Stimulated activated naive CD8-positive, alpha-beta T cell treated with anti-CD3 and anti-CD28 coated beads, Interleukin-15, Interleukin-2, amounts not matched to agents 100 U/mL and 50 U/mL, for 24 hours (primary cell): ENCODE measurements at regions not wholly inside any gene's neighbourhood (a gene's known extent, or its start where the extent isn't known, plus 50 kb on each side); places are given as distances from the start of the nearest gene placed in this dataset.

Source experiments
- ATAC-seq: fragments of 150-1000 bp; cut with Tn5 transposase; one replicate; pipeline ENCODE4 v1.10.0; 2021
- DNase-seq: peaks from one replicate; pipeline ENCODE4 v3.0.0; 2021

DNA sequence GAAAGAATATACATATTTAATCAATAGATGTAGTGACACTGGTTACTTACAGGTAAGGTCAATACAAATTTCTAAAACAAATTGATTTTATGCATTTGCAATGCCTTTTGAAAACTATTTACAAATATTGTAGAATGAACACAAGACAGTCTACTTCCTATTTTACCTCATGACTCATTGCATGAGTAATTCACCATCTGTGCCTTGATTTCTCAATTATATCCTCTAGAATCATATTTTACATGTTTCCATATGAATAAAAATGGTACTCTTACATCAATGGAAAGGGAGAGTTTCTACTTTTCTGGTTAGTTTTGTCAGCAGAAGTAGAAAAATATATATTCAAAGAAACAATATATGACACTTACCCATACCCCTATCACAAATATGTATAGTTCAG, 203.8 kb upstream of the CDH7 start:
- ATAC-seq, result no peak
- no peak for DNase-seq

DNA sequence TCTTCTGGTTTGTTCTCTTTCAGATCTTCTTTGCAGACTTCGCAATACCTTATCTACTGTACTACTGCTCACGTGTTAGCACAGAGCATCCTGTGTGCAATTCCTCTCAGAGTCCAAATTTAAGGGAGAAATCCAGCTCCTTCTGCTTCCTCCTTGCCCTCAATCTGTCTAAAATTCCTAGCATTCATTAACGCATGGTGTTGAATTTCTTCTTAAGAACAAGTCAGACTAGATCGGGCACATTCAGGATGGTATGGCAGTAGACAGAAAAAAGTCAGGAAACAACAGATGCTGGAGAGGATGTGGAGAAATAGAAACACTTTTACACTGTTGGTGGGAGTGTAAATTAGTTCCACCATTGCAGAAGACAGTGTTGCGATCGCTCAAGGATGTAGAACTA, 206.1 kb upstream of the CDH7 start:
- ATAC-seq (no peak), DNase-seq (no peak)

GRCh38 chr18:65527879-65528633, 222.8 kb upstream of the CDH7 start:
- ATAC-seq, result no peak
- DNase-seq, result no peak

DNA sequence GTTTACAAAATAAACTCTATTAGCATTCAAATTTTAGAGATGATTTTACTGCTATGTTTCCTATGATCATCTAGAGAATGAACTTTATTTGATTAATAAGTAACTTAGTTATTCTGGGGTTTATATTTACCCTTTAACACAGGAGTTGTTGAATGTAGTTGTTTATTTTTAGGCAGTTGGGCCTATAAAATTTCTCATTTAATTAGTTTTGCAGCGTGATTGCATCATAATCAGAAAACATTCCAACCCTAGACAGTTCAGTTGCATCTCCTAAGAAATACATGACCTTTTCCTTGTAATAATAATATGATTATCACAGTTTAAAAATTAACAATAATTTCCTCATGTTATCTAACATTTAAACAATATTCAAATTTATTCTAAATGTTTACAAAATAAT, 224.7 kb upstream of the CDH7 start:
- DNase-seq (no peak), ATAC-seq (no peak)

GRCh38 chr18:65523461-65523860, 227.4 kb upstream of the CDH7 start:
- no peak for DNase-seq
- no peak for ATAC-seq

GRCh38 chr18:65522907-65523306, 227.9 kb upstream of the CDH7 start:
- ATAC-seq, result no peak
- DNase-seq, result no peak

- DNase-seq, result no peak
- ATAC-seq, result no peak
These were observed 234.6 kb upstream of the CDH7 start for GRCh38 chr18:65516209-65516608.

- ATAC-seq (no peak), DNase-seq (no peak)
These were observed 252.2 kb upstream of the CDH7 start for GRCh38 chr18:65498605-65499004.

- DNase-seq, result no peak
These were observed 263.2 kb upstream of the CDH7 start for GRCh38 chr18:65487569-65487968.

GRCh38 chr18:65477455-65477854, 273.4 kb upstream of the CDH7 start:
- ATAC-seq (no peak), DNase-seq (no peak)

More at GRCh38 chr18:65487569-65487968, 263.2 kb upstream of the CDH7 start:
- ATAC-seq, result no peak

- no peak for DNase-seq
- no peak for ATAC-seq
These were observed 281.9 kb upstream of the CDH7 start for GRCh38 chr18:65468881-65469280.

- no peak for ATAC-seq
- no peak for DNase-seq
These were observed 286.5 kb upstream of the CDH7 start for GRCh38 chr18:65464361-65464760.

DNA sequence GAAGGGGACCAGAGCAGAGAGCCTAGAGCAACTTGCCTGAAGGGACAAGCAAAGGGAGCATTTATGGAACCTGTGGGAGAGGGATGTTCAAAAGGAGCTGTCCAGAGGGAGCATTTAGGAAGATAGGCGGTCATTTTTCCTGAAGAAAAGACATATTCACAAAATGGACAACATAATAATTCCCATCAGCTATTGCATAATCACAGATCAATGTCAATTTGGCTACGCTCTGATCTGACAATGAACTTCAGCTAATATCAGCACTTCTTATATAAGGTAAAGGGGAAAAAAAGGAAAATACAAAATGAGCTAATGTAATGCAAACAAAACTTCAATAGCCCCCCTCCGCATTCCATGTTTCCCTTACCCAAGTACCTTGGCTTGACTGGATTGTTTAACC, 291.1 kb upstream of the CDH7 start:
- no peak for DNase-seq
- ATAC-seq, result no peak

DNA sequence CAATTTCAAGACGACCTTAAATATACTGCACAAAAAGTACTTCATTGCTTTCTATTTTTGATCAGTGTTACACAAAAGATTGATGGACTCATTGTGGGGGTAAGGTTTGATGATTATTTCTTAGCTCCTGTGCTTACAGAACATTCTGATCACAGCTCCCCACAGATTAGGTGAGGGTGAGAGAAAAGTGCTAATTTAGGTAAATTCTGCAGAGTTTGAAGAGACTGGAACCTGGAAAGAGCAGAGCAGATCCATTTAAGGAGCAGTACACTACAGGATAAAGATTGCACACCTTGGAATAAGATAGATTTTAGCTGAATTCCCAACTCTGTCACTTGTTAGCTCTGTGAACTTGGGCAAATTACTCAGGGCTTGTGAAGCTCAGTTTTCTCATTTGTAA, 291.9 kb upstream of the CDH7 start:
- no peak for ATAC-seq
- DNase-seq, result no peak

DNA sequence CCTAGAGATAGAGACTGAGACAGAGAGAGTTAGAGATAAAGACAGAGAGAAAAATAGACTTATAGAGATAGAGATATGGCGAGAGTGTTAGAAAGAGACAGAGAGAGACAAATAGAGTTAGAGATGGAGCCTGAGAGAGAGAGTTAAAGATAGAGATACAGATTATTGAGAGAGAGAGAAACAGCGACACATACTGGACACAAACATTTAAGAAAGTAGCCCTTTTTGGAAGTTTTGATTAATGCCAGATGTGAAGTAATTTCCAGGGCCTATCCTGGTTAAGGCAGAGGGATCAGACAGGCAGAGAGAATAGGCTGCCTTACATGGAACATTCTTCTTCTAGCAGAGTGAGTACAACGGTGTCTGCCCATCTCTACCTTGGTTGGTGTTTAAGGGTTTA, 311.6 kb upstream of the CDH7 start:
- DNase-seq (no peak), ATAC-seq (no peak)

- ATAC-seq (no peak), DNase-seq (no peak)
These were observed 314.4 kb upstream of the CDH7 start for GRCh38 chr18:65436430-65436829.

DNA sequence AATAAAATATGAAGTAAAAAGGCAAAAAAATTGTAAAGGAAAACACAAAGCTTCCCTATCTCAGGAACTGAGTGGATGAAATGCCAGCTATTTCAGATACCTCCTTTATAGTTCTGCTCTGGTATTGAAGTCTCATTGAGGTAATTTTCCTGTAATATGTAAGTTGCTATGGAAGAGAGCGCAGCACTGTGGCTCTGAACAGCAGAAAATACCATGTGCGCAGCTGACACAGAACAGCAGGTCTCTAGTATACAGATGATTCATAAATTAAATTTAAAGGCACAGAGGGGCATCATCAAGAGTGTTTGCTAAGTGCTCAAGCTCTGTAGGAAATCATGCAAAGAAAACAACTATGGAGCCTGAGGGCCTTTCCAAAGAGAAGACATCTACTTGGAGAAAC, 315.3 kb upstream of the CDH7 start:
- ATAC-seq (no peak), DNase-seq (no peak)

DNA sequence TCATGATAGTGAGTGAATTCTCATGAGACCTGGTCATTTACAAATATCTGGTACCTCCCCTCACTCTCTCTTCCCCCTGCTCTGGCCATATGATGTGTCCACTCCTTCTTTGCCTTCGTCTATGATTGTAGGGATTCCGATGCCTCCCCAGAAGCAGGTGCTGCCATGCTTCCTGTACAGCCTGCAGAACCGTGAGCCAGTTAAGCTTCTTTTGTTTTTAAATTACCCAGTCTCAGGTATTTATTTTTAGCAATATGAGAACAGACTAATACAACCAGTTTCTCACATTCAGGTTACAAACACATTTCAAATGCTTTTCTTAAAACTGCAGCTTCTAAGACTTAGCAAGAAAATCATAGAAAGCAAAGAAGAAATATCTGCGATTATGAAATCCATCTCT, 321.2 kb upstream of the CDH7 start:
- no peak for DNase-seq
- no peak for ATAC-seq

GRCh38 chr18:65425366-65425765, 325.4 kb upstream of the CDH7 start:
- ATAC-seq (no peak), DNase-seq (no peak)

DNA sequence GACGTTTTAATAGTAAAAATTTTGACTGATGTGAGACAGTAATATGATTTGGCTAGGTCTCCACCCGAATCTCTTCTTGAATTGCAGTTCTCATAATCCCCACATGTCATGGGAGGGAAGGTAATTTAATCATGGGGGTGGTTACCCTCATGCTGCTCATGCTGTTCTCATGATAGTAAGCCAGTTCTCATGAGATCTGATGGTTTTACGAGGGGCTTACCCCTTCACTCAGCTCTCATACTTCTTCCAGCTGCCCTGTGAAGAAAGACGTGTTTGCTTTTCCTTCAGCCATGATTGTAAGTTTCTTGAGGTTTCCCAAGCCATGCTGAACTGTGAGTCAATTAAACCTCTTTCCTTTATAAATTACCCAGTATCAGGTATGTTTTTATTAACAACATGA, 327.0 kb upstream of the CDH7 start:
- DNase-seq, result no peak
- ATAC-seq, result no peak

- no peak for ATAC-seq
- no peak for DNase-seq
These were observed 328.2 kb upstream of the CDH7 start for GRCh38 chr18:65422544-65423136.

GRCh38 chr18:65415098-65415497, 335.7 kb upstream of the CDH7 start:
- DNase-seq, result no peak
- no peak for ATAC-seq

DNA sequence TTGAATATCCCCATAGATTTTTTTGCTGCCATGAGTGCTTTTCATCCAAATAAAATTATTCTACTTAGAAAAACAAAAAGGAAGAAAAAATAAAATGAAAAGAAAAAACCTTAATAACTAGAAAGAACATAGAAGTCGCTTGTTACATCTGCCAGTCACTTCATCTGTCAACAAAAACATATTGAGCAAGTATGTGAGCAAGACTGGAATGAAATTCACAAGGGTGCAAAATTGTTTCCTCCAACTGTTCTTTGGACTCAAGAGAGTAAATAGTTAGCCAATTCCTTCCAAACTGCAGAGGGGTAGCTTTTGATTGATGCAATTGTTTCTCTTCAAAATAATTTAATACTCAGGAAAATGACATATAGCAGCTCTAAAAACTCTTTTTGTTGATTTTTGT, 336.3 kb upstream of the CDH7 start:
- no peak for ATAC-seq
- no peak for DNase-seq

DNA sequence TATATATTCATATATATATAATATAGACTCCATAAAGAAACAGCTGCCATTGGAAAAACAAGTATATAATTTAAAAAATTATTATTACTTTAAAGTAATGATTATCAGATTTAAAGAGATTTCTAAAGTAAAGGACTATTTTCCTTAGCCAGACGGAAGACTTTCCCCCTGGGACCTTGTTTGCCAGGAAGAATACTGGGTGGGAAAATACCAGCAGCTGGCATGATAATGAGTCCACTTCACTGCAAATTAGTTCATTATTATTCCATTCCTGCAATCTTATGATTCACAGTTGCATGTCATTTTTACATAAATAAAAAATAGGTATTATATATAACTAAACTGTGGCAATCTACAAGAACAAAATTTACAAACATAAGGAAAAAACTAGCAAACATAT, 339.8 kb upstream of the CDH7 start:
- DNase-seq (no peak), ATAC-seq (no peak)
